Uterus (tissue), 3 donors: ENCODE measurements at regions not wholly inside any gene's neighbourhood (a gene's known extent, or its start where the extent isn't known, plus 50 kb on each side); places are given as distances from the start of the nearest gene placed in this dataset.

Source experiments
- DNase-seq, 2 donors: peaks; one replicate each; pipeline ENCODE4 v3.0.0-alpha.2; 2019 to 2020
- H3K27ac ChIP-seq, 2 donors: fragments of 200-600 bp; sonication (generic); 1 replicate in 1 of 2; 2 replicates in 1 of 2; pipeline ENCODE4 v1.5.1; 2016 to 2018
- H3K27me3 ChIP-seq, 2 donors: fragments of 200-600 bp; sonication (generic); one replicate each; pipeline ENCODE4 v1.5.1; 2018 to 2019; ENCODE audit warnings: control low read depth in 1 of 2
- H3K36me3 ChIP-seq, 2 donors: fragments of 200-600 bp; sonication (generic); one replicate each; pipeline ENCODE4 v1.5.1; 2019; ENCODE audit warnings: control low read depth in 1 of 2
- H3K4me1 ChIP-seq, 2 donors: fragments of 200-600 bp; sonication (generic); one replicate each; pipeline ENCODE4 v1.5.1; 2018 to 2019; ENCODE audit warnings: control low read depth in 1 of 2
- H3K4me3 ChIP-seq, 2 donors: fragments of 200-600 bp; sonication (generic); 1 replicate in 1 of 2; 2 replicates in 1 of 2; pipeline ENCODE4 v1.5.1; 2018 to 2019; ENCODE audit warnings: mild to moderate bottlenecking in 1 of 2
- H3K9me3 ChIP-seq, 2 donors: fragments of 200-600 bp; sonication (generic); one replicate each; pipeline ENCODE4 v1.5.1; 2019; ENCODE audit warnings: control low read depth in 1 of 2
- POLR2A ChIP-seq, 2 donors: fragments of 450-650 bp; IDR thresholded peaks; one replicate each; pipeline ENCODE4 v1.6.1; 2016; ENCODE audit warnings: antibody characterized with exemption in 2 of 2, mild to moderate bottlenecking in 1 of 2, moderate library complexity in 1 of 2
- intact Hi-C: fragments of 100-400 bp; cut with DNase I; formaldehyde crosslinking; loops from one replicate; pipeline ENCODE4 v1.15.1; 2023; ENCODE audit warnings: low total_unique reads
- TF ChIP-seq, protein P1 (sequence below), 4 experiments: fragments of 200-600 bp in 2 of 4; fragments of 450-650 bp in 2 of 4; sonication (generic) in 2 of 4; IDR thresholded peaks; one replicate each; pipeline ENCODE4 v1.5.1; 2016 to 2019; ENCODE audit warnings: antibody characterized with exemption in 4 of 4, mild to moderate bottlenecking in 2 of 4, moderate library complexity in 1 of 4
- donor health status: DM: yes; HTN: yes; CAD: no.

DNA sequence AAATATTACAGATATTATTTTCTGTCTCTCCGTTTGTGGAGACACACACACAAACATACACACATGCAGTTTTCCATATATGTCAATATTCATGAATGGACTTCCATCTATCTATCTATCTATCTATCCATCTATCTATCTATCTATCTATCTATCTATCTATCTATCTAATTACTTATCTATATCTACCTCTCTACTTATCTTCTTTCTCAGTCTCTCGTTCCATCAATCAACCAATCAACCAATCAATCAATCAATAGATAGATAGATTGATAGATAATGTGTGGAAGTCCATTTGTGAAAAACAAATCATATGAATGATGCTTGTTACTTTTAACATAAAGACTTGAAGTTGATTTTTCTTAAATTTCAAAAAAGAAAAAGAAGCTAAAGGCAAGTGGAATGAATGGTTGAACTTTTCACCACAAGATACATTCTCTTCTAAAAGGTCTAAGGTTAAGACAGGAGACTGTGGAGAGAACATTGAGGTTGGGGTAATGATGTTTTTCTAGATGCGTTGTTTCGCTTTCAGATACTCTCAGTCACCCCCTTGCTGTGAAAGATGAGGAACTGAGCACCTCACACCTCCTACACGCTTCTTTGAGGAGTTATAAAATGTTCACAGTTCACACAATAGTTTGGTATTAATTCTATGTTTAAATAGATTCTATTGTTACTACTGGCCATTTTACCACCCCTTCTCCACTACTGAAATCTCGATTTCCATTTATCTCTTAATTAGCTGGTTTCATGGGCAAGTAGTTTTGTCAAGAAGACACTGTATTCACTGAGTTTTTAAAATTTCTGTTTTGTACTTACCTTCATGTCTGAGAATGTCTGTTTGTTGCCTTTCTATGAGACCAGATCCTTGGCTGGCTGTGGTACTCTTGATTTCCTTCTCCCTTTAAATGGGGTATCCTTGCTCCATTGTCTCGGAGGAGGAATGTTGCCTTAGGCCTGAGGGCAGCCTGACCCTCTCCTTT lies 114.1 kb downstream of the EMX2 start:
- Histone ChIP-seq H3K9me3 (no peaks in the 10 kb centered on the region), H3K27ac (no peak overlapping the region), H3K36me3 (no peaks in the 10 kb centered on the region), H3K4me3 (no peak overlapping the region), H3K27me3 (no peaks in the 10 kb centered on the region), H3K4me1 (no peaks in the 10 kb centered on the region)
- no peak for DNase-seq
- TF ChIP-seq, protein P1, sequence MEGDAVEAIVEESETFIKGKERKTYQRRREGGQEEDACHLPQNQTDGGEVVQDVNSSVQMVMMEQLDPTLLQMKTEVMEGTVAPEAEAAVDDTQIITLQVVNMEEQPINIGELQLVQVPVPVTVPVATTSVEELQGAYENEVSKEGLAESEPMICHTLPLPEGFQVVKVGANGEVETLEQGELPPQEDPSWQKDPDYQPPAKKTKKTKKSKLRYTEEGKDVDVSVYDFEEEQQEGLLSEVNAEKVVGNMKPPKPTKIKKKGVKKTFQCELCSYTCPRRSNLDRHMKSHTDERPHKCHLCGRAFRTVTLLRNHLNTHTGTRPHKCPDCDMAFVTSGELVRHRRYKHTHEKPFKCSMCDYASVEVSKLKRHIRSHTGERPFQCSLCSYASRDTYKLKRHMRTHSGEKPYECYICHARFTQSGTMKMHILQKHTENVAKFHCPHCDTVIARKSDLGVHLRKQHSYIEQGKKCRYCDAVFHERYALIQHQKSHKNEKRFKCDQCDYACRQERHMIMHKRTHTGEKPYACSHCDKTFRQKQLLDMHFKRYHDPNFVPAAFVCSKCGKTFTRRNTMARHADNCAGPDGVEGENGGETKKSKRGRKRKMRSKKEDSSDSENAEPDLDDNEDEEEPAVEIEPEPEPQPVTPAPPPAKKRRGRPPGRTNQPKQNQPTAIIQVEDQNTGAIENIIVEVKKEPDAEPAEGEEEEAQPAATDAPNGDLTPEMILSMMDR (IDR thresholded peaks at IDR 0.05): no peak
- TF ChIP-seq POLR2A (IDR thresholded peaks at IDR 0.05): no peak
- intact Hi-C loops: no loop called here

- Histone ChIP-seq H3K36me3 (no peaks in the 10 kb centered on the region), H3K27me3 (no peaks in the 10 kb centered on the region), H3K4me1 (no peaks in the 10 kb centered on the region), H3K4me3 (no peak overlapping the region), H3K9me3 (no peaks in the 10 kb centered on the region), H3K27ac (no peak overlapping the region)
- no peak for TF ChIP-seq POLR2A (IDR thresholded peaks at IDR 0.05)
- TF ChIP-seq, protein P1 (IDR thresholded peaks at IDR 0.05): no peak
- intact Hi-C loops: no loop called here
- no peak for DNase-seq
These were observed 118.8 kb downstream of the EMX2 start for GRCh38 chr10:117661316-117661715.

DNA sequence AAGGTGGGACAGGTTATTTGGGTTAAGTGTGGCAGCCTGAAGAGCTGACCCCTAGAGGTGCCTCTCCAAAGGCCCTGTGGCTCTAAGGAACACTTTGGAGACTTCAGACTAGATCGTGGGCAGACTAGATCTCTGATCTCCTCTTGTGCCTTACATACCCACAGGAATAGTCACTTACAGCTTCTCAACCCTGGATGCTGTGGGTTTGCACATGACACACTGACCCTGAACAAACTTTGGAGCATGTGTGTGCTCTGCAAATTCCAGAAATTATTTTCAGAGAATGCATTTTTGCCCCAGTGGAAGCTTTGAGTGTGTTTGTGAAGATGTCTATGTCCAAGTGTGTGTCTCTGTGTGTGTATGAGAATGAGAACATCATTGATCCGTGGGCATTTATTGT lies 119.6 kb downstream of the EMX2 start:
- intact Hi-C loops: no loop called here
- Histone ChIP-seq H3K36me3 (no peaks in the 10 kb centered on the region), H3K4me3 (no peak overlapping the region), H3K27ac (no peak overlapping the region), H3K27me3 (no peaks in the 10 kb centered on the region), H3K4me1 (no peaks in the 10 kb centered on the region), H3K9me3 (no peaks in the 10 kb centered on the region)
- DNase-seq: no peak
- no peak for TF ChIP-seq POLR2A (IDR thresholded peaks at IDR 0.05)

GRCh38 chr10:117662751-117663540 lies 120.4 kb downstream of the EMX2 start:
- Histone ChIP-seq H3K27ac (peak overlapping the region; percentile 55 to 81), H3K36me3 (no peaks in the 10 kb centered on the region), H3K4me3 (no peak overlapping the region), H3K4me1 (no peaks in the 10 kb centered on the region), H3K27me3 (no peaks in the 10 kb centered on the region), H3K9me3 (no peaks in the 10 kb centered on the region)
- no peak for TF ChIP-seq POLR2A (IDR thresholded peaks at IDR 0.05)
- TF ChIP-seq, protein P1 (IDR thresholded peaks at IDR 0.05): no peak
- DNase-seq: no peak
- intact Hi-C loops: no loop called here

- Histone ChIP-seq H3K27ac (peak overlapping the region; percentile 55 to 81), H3K36me3 (no peaks in the 10 kb centered on the region), H3K9me3 (no peaks in the 10 kb centered on the region), H3K27me3 (no peaks in the 10 kb centered on the region), H3K4me1 (no peaks in the 10 kb centered on the region), H3K4me3 (no peak overlapping the region)
- TF ChIP-seq, protein P1 (IDR thresholded peaks at IDR 0.05): no peak
- no peak for TF ChIP-seq POLR2A (IDR thresholded peaks at IDR 0.05)
- intact Hi-C loops: no loop called here
- peak in 1 of 2 donors; percentile 59 for DNase-seq
These were observed 121.2 kb downstream of the EMX2 start for GRCh38 chr10:117663750-117664149.
